ENCODE measurements at regions not wholly inside any gene's neighbourhood (a gene's known extent, or its start where the extent isn't known, plus 50 kb on each side); places are given as distances from the start of the nearest gene placed in this dataset.
"Not testable (repeated sequence)": the region's sequence is repeated elsewhere in the genome, so short reads cannot be mapped to it uniquely, and the experiment has no call there.

DNA sequence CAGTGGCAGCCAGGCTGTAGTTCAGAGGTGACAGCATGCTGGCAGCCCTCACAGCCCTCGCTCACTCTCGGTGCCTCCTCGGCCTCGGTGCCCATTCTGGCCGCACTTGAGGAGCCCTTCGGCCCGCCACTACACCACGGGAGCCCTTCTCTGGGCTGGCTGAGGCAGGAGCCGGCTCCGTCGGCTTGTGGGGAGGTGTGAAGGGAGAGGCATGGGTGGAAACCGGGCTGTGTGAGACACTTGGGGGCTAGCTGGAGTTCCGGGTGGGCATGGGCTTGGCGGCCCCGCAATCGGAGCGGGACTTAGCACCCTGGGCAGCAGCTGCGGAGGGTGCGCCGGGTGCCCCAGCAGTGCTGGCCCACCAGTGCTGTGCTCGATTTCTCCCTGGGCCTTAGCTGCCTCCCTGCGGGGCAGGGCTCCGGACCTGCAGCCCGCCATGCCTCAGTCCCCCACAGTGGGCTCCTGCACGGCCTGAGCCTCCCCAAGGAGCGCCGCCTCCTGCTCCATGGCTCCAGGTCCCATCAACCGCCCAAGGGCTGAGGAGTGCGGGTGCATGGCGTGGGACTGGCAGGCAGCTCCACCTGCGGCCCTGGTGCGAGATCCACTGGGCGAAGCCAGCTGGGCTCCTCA lies 396.8 kb downstream of the FAM72C start:
- no peaks in the 10 kb centered on the region for H4K20me1 ChIP-seq (ENCODE audit: insufficient read depth)
- H3K4me3 ChIP-seq (ENCODE audit: low read length), result no peak overlapping the region
- no peak overlapping the region for H3K9ac ChIP-seq (ENCODE audit: low read length)
- TF ChIP-seq MXI1 (conservative IDR thresholded peaks at IDR 0.05; ENCODE audit: poor library complexity, severe bottlenecking), result no peak
- no peak for TF ChIP-seq SMC3 (conservative IDR thresholded peaks at IDR 0.05; ENCODE audit: poor library complexity)
- no peak for TF ChIP-seq TAF1 (IDR thresholded peaks at IDR 0.05; ENCODE audit: low read depth)
- no peak for TF ChIP-seq POLR2AphosphoS5 (IDR thresholded peaks at IDR 0.05)
- TF ChIP-seq RAD21 (conservative IDR thresholded peaks at IDR 0.05), result no peak
- TF ChIP-seq EZH2 (IDR thresholded peaks at IDR 0.05; ENCODE audit: borderline replicate concordance, insufficient read depth, low read length, poor library complexity, severe bottlenecking), result no peak
- TF ChIP-seq EP300 (conservative IDR thresholded peaks at IDR 0.05; ENCODE audit: poor library complexity, severe bottlenecking), result no peak
- TF ChIP-seq, protein P1, sequence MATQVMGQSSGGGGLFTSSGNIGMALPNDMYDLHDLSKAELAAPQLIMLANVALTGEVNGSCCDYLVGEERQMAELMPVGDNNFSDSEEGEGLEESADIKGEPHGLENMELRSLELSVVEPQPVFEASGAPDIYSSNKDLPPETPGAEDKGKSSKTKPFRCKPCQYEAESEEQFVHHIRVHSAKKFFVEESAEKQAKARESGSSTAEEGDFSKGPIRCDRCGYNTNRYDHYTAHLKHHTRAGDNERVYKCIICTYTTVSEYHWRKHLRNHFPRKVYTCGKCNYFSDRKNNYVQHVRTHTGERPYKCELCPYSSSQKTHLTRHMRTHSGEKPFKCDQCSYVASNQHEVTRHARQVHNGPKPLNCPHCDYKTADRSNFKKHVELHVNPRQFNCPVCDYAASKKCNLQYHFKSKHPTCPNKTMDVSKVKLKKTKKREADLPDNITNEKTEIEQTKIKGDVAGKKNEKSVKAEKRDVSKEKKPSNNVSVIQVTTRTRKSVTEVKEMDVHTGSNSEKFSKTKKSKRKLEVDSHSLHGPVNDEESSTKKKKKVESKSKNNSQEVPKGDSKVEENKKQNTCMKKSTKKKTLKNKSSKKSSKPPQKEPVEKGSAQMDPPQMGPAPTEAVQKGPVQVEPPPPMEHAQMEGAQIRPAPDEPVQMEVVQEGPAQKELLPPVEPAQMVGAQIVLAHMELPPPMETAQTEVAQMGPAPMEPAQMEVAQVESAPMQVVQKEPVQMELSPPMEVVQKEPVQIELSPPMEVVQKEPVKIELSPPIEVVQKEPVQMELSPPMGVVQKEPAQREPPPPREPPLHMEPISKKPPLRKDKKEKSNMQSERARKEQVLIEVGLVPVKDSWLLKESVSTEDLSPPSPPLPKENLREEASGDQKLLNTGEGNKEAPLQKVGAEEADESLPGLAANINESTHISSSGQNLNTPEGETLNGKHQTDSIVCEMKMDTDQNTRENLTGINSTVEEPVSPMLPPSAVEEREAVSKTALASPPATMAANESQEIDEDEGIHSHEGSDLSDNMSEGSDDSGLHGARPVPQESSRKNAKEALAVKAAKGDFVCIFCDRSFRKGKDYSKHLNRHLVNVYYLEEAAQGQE (IDR thresholded peaks at IDR 0.05; ENCODE audit: borderline replicate concordance), result no peak
- TF ChIP-seq, protein P2, sequence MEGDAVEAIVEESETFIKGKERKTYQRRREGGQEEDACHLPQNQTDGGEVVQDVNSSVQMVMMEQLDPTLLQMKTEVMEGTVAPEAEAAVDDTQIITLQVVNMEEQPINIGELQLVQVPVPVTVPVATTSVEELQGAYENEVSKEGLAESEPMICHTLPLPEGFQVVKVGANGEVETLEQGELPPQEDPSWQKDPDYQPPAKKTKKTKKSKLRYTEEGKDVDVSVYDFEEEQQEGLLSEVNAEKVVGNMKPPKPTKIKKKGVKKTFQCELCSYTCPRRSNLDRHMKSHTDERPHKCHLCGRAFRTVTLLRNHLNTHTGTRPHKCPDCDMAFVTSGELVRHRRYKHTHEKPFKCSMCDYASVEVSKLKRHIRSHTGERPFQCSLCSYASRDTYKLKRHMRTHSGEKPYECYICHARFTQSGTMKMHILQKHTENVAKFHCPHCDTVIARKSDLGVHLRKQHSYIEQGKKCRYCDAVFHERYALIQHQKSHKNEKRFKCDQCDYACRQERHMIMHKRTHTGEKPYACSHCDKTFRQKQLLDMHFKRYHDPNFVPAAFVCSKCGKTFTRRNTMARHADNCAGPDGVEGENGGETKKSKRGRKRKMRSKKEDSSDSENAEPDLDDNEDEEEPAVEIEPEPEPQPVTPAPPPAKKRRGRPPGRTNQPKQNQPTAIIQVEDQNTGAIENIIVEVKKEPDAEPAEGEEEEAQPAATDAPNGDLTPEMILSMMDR (IDR thresholded peaks at IDR 0.05; ENCODE audit: poor library complexity, severe bottlenecking), result no peak
- no peaks in the 10 kb centered on the region for H3F3A ChIP-seq (ENCODE audit: insufficient read depth, low read length, poor library complexity, severe bottlenecking)
- H3K36me3 ChIP-seq (ENCODE audit: insufficient read depth, low read length), result no peaks in the 10 kb centered on the region
- H3K79me2 ChIP-seq (replicated peaks; ENCODE audit: insufficient read depth, low read length), result no peaks in the 10 kb centered on the region
- no peak overlapping the region for H3K27ac ChIP-seq (ENCODE audit: low read length)
- H3K4me2 ChIP-seq (ENCODE audit: low read length), result no peak overlapping the region
- H3K9me3 ChIP-seq (ENCODE audit: low read length), result no peaks in the 10 kb centered on the region
- H3K27me3 ChIP-seq (ENCODE audit: insufficient read depth, low read depth, low read length), result no peaks in the 10 kb centered on the region
- no peaks in the 10 kb centered on the region for H3K9me2 ChIP-seq (ENCODE audit: insufficient read depth, low read length)
- no peak overlapping the region for H2AFZ ChIP-seq (ENCODE audit: low read depth, low read length)

DNA sequence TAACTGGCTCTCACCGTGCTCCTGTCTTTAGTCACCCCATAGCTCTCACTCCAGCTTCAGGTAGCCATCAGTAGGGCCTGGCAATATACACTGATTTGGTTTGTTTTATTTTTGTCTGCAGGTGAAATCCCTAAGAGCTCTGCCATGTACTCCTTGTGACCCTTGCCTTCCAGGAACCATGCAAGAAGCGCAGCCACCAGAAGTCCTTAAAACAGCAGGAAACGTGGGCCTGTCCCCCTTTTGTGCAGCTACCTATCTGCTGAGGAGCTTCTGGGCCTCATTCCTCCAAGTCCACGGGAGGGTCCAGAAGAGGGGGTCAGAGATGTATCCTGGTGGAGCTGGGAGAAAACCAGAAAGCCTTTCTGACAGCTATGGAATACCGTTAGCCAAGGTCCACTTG lies 399.1 kb downstream of the FAM72C start:
- H3K9me3 ChIP-seq (ENCODE audit: low read length); H3K27me3 ChIP-seq (ENCODE audit: insufficient read depth, low read depth, low read length): not testable (repeated sequence)

DNA sequence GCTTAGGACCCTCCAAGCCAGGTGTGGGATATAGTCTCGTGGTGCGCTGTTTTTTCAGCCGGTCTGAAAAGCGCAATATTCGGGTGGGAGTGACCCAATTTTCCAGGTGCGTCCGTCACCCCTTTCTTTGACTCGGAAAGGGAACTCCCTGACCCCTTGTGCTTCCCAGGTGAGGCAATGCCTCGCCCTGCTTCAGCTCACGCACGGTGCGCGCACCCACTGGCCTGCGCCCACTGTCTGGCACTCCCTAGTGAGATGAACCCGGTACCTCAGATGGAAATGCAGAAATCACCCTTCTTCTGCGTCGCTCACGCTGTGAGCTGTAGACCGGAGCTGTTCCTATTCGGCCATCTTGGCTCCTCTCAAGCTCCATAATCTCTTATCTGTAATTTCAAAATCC lies 408.0 kb downstream of the FAM72C start:
- not testable (repeated sequence) for H4K20me1 ChIP-seq (ENCODE audit: insufficient read depth); H3K9ac ChIP-seq (ENCODE audit: low read length); H2AFZ ChIP-seq (ENCODE audit: low read depth, low read length); H3K79me2 ChIP-seq (replicated peaks; ENCODE audit: insufficient read depth, low read length); H3K36me3 ChIP-seq (ENCODE audit: insufficient read depth, low read length); H3K9me2 ChIP-seq (ENCODE audit: insufficient read depth, low read length); H3F3A ChIP-seq (ENCODE audit: insufficient read depth, low read length, poor library complexity, severe bottlenecking); H3K9me3 ChIP-seq (ENCODE audit: low read length); H3K4me2 ChIP-seq (ENCODE audit: low read length); H3K4me3 ChIP-seq (ENCODE audit: low read length); H3K27ac ChIP-seq (ENCODE audit: low read length); H3K27me3 ChIP-seq (ENCODE audit: insufficient read depth, low read depth, low read length)

More for the DNA sequence above, 399.1 kb downstream of the FAM72C start:
- H4K20me1 ChIP-seq (ENCODE audit: insufficient read depth); H3K27ac ChIP-seq (ENCODE audit: low read length); H3K9me2 ChIP-seq (ENCODE audit: insufficient read depth, low read length); H2AFZ ChIP-seq (ENCODE audit: low read depth, low read length); H3K4me2 ChIP-seq (ENCODE audit: low read length); H3F3A ChIP-seq (ENCODE audit: insufficient read depth, low read length, poor library complexity, severe bottlenecking); H3K4me3 ChIP-seq (ENCODE audit: low read length); H3K79me2 ChIP-seq (replicated peaks; ENCODE audit: insufficient read depth, low read length); H3K9ac ChIP-seq (ENCODE audit: low read length); H3K36me3 ChIP-seq (ENCODE audit: insufficient read depth, low read length): not testable (repeated sequence)

Data from neural cell (in vitro differentiated cells).